ENCODE measurements at regions not wholly inside any gene's neighbourhood (a gene's known extent, or its start where the extent isn't known, plus 50 kb on each side); places are given as distances from the start of the nearest gene placed in this dataset.

DNA sequence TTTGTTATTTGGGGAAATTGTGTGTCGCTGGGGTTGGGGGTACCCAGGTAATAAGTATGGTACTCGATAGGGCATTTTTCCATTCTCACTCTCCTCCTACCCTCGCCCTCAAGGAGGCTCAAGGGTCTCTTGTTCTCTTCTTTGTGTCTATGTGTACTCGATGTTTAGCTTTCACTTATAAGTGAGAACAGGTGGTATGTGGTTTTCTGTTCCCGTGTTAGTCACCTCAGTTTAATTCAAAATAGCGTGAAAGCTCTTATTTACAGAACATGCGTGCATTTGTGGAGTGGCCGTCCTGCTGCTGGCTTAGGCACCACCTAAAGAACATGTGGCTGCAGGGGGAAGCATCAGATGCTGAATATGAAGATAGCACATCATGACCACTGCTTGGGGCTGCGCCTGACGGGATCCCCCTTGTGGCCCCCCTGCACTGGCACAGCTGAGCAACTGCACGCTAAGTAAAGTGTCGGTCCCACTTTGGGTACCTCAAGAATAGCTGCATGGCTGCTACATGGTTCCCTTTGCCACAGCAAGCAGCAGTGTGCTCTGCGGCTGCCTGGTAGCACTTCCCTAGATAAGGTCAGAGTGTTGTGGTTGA, 569.0 kb downstream of the DCDC2C start:
- Mint-ChIP-seq H3K27me3 (no peaks in the 10 kb centered on the region), H3K27ac (no peak overlapping the region), H3K36me3 (ENCODE audit: low read depth) (no peaks in the 10 kb centered on the region), H3K9me3 (peaks cover 8% of the 10 kb centered on the region), H3K4me3 (no peak overlapping the region), H3K4me1 (ENCODE audit: low read depth) (no peaks in the 10 kb centered on the region)
- POLR2A ChIA-PET = no interaction called here
- no peaks in the 10 kb centered on the region for H3K36me3 ChIP-seq (ENCODE audit: insufficient read depth, low read length)
- CTCF ChIA-PET = no interaction called here
- TF ChIP-seq CTCF (IDR thresholded peaks at IDR 0.05) = no peak
- H3K27me3 ChIP-seq (ENCODE audit: control insufficient read depth in 1 of 2, insufficient read depth in 2 of 2, low read length in 2 of 2) = no peaks in the 10 kb centered on the region
- H3K27ac ChIP-seq (ENCODE audit: low read depth in 1 of 2, low read length in 2 of 2) = no peak overlapping the region
- DNase-seq = no peak
- intact Hi-C loops (cut with DNase I, micrococcal nuclease) = no loop called here
- H3K4me1 ChIP-seq (ENCODE audit: insufficient read depth, low read length) = no peaks in the 10 kb centered on the region
- ATAC-seq (ENCODE audit: poor library complexity) = no peak
- H3K9me3 ChIP-seq (ENCODE audit: control insufficient read depth in 1 of 2, insufficient read depth in 1 of 2, low read length in 2 of 2) = peaks cover 0 to 11% of the 10 kb centered on the region in 2 experiments
- no peak overlapping the region for H3K4me3 ChIP-seq (ENCODE audit: low read length)

- H3K4me3 Mint-ChIP-seq = no peak overlapping the region
- H3K9me3 ChIP-seq (ENCODE audit: control insufficient read depth in 1 of 2, insufficient read depth in 1 of 2, low read length in 2 of 2) = peaks cover 0 to 8% of the 10 kb centered on the region in 2 experiments
- ATAC-seq (ENCODE audit: poor library complexity) (no peak), DNase-seq (no peak)
- no peaks in the 10 kb centered on the region for H3K27me3 Mint-ChIP-seq
- CTCF ChIA-PET = no interaction called here
- no peaks in the 10 kb centered on the region for H3K4me1 ChIP-seq (ENCODE audit: insufficient read depth, low read length)
- intact Hi-C loops (cut with DNase I, micrococcal nuclease) = no loop called here
- H3K27ac Mint-ChIP-seq = no peak overlapping the region
- no peaks in the 10 kb centered on the region for H3K4me1 Mint-ChIP-seq (ENCODE audit: low read depth)
- H3K27ac ChIP-seq (ENCODE audit: low read depth in 1 of 2, low read length in 2 of 2) = no peak overlapping the region
- no peaks in the 10 kb centered on the region for H3K36me3 Mint-ChIP-seq (ENCODE audit: low read depth)
- H3K27me3 ChIP-seq (ENCODE audit: control insufficient read depth in 1 of 2, insufficient read depth in 2 of 2, low read length in 2 of 2) = no peaks in the 10 kb centered on the region
- no peak overlapping the region for H3K4me3 ChIP-seq (ENCODE audit: low read length)
- H3K36me3 ChIP-seq (ENCODE audit: insufficient read depth, low read length) = no peaks in the 10 kb centered on the region
- H3K9me3 Mint-ChIP-seq = peaks cover 11% of the 10 kb centered on the region
- POLR2A ChIA-PET = no interaction called here
- no peak for TF ChIP-seq CTCF (IDR thresholded peaks at IDR 0.05)
Observed at GRCh38 chr2:4278392-4278791, 575.0 kb downstream of the DCDC2C start.

- H3K4me1 Mint-ChIP-seq (ENCODE audit: low read depth) = no peaks in the 10 kb centered on the region
- ATAC-seq (ENCODE audit: poor library complexity) (no peak), DNase-seq (no peak)
- intact Hi-C loops (cut with DNase I, micrococcal nuclease) = no loop called here
- CTCF ChIA-PET = no interaction called here
- POLR2A ChIA-PET = no interaction called here
- no peak overlapping the region for H3K27ac Mint-ChIP-seq
- no peaks in the 10 kb centered on the region for H3K36me3 Mint-ChIP-seq (ENCODE audit: low read depth)
- Histone ChIP-seq H3K27ac (ENCODE audit: low read depth in 1 of 2, low read length in 2 of 2) (no peak overlapping the region), H3K27me3 (ENCODE audit: control insufficient read depth in 1 of 2, insufficient read depth in 2 of 2, low read length in 2 of 2) (no peaks in the 10 kb centered on the region), H3K9me3 (ENCODE audit: control insufficient read depth in 1 of 2, insufficient read depth in 1 of 2, low read length in 2 of 2) (peaks cover 0 to 8% of the 10 kb centered on the region in 2 experiments), H3K4me1 (ENCODE audit: insufficient read depth, low read length) (no peaks in the 10 kb centered on the region), H3K36me3 (ENCODE audit: insufficient read depth, low read length) (no peaks in the 10 kb centered on the region), H3K4me3 (ENCODE audit: low read length) (no peak overlapping the region)
- no peak for TF ChIP-seq CTCF (IDR thresholded peaks at IDR 0.05)
- no peak overlapping the region for H3K4me3 Mint-ChIP-seq
- H3K9me3 Mint-ChIP-seq = peaks cover 11% of the 10 kb centered on the region
- no peaks in the 10 kb centered on the region for H3K27me3 Mint-ChIP-seq
Observed at GRCh38 chr2:4279431-4279830, 576.1 kb downstream of the DCDC2C start.

Data from CD4-positive, alpha-beta T cell (primary cell).